ENCODE measurements at regions not wholly inside any gene's neighbourhood (a gene's known extent, or its start where the extent isn't known, plus 50 kb on each side); places are given as distances from the start of the nearest gene placed in this dataset.

DNA sequence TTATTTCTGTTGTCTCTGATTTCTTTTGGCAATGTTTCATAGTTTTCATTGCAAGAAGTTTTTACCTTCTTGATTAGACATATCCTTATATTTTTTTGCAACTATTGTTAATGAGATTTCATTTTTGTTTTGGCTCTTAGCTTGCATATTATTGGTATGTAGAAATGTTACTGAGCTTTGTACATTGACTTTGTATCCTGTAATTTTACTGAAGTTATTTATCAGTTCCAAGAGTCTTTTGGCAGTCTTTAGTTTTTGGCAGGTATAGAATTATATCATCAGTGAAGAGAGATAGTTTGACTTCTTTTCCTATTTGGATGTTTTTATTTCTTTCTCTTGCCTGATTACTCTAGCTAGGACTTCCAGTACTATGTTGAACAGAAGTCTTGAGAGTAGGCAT is 375.7 kb downstream of the TDRD3 start:
- DNase-seq (ENCODE audit: extremely low read depth, insufficient read length), result no peak
- TF ChIP-seq CTCF (IDR thresholded peaks at IDR 0.05; ENCODE audit: insufficient read depth, low read length, poor library complexity, severe bottlenecking), result no peak
- Histone ChIP-seq H3K27me3 (replicated peaks; ENCODE audit: control insufficient read depth, insufficient read depth, low read length) (no peaks in the 10 kb centered on the region), H3K4me3 (replicated peaks; ENCODE audit: low read depth, low read length) (no peak overlapping the region), H3K36me3 (ENCODE audit: control insufficient read depth, insufficient read depth, low read length) (no peaks in the 10 kb centered on the region)

GRCh38 chr13:60765700-60766411 is 368.8 kb downstream of the TDRD3 start:
- no peak overlapping the region for H3K4me3 ChIP-seq (replicated peaks; ENCODE audit: low read depth, low read length)
- TF ChIP-seq CTCF (IDR thresholded peaks at IDR 0.05; ENCODE audit: insufficient read depth, low read length, poor library complexity, severe bottlenecking), result no peak
- H3K27me3 ChIP-seq (replicated peaks; ENCODE audit: control insufficient read depth, insufficient read depth, low read length), result no peaks in the 10 kb centered on the region
- DNase-seq (ENCODE audit: extremely low read depth, insufficient read length), result no peak
- H3K36me3 ChIP-seq (ENCODE audit: control insufficient read depth, insufficient read depth, low read length), result no peaks in the 10 kb centered on the region

- no peaks in the 10 kb centered on the region for H3K36me3 ChIP-seq (ENCODE audit: control insufficient read depth, insufficient read depth, low read length)
- no peak for DNase-seq (ENCODE audit: extremely low read depth, insufficient read length)
- TF ChIP-seq CTCF (IDR thresholded peaks at IDR 0.05; ENCODE audit: insufficient read depth, low read length, poor library complexity, severe bottlenecking), result no peak
- no peak overlapping the region for H3K4me3 ChIP-seq (replicated peaks; ENCODE audit: low read depth, low read length)
- no peaks in the 10 kb centered on the region for H3K27me3 ChIP-seq (replicated peaks; ENCODE audit: control insufficient read depth, insufficient read depth, low read length)
Observed at GRCh38 chr13:60759499-60759898, 362.5 kb downstream of the TDRD3 start.

- DNase-seq (ENCODE audit: extremely low read depth, insufficient read length), result no peak
- Histone ChIP-seq H3K4me3 (replicated peaks; ENCODE audit: low read depth, low read length) (no peak overlapping the region), H3K27me3 (replicated peaks; ENCODE audit: control insufficient read depth, insufficient read depth, low read length) (no peaks in the 10 kb centered on the region), H3K36me3 (ENCODE audit: control insufficient read depth, insufficient read depth, low read length) (no peaks in the 10 kb centered on the region)
- TF ChIP-seq CTCF (IDR thresholded peaks at IDR 0.05; ENCODE audit: insufficient read depth, low read length, poor library complexity, severe bottlenecking), result no peak
Observed at GRCh38 chr13:60758637-60759036, 361.6 kb downstream of the TDRD3 start.

DNA sequence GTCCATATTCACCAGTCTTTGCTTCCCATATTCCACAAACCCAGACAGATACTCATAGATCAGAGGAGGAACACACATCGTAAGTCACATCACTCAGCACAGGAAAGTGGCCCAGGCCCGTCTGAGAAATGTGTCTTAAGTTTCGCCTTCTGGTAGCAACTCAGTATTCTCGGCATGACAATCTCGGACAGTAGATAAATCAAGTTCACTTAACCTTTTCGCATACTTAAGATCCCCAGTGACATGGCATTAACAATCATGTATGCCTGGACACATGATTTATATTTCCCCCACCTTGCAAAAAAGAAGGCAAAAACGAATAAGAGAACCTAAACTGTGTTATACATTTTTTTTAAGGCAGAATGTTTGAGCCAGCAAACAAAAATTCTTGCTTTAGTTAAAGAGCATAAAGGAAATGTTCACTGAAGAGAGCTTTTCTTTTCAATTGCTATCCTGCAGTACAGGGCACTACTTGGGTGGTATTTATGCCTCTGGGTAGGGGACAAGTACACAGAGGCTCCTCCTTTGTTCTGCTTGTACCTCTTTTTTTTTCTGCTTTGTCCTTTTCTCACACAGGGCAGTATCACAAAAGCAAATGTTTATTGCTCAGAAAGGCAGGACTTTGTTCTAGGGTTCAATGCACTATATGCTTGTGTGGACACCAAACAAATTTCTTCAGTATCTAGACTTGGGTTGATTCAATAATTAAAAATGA is 360.6 kb downstream of the TDRD3 start:
- TF ChIP-seq CTCF (IDR thresholded peaks at IDR 0.05; ENCODE audit: insufficient read depth, low read length, poor library complexity, severe bottlenecking), result no peak
- Histone ChIP-seq H3K4me3 (replicated peaks; ENCODE audit: low read depth, low read length) (no peak overlapping the region), H3K36me3 (ENCODE audit: control insufficient read depth, insufficient read depth, low read length) (no peaks in the 10 kb centered on the region), H3K27me3 (replicated peaks; ENCODE audit: control insufficient read depth, insufficient read depth, low read length) (no peaks in the 10 kb centered on the region)
- no peak for DNase-seq (ENCODE audit: extremely low read depth, insufficient read length)
